Testis (tissue), 2 donors: ENCODE measurements at regions not wholly inside any gene's neighbourhood (a gene's known extent, or its start where the extent isn't known, plus 50 kb on each side); places are given as distances from the start of the nearest gene placed in this dataset.
"Not testable (repeated sequence)": the region's sequence is repeated elsewhere in the genome, so short reads cannot be mapped to it uniquely, and the experiment has no call there.

Experiments used
- DNase-seq: peaks from one replicate; pipeline ENCODE4 v3.0.0-alpha.2; 2019
- H3K27ac ChIP-seq, 2 donors: fragments of 200-600 bp; sonication (generic); one replicate each; pipeline ENCODE4 v1.5.1; 2019
- H3K27me3 ChIP-seq: fragments of 200-600 bp; sonication (generic); one replicate; pipeline ENCODE4 v1.5.1; 2019
- H3K36me3 ChIP-seq: fragments of 200-600 bp; sonication (generic); one replicate; pipeline ENCODE4 v1.5.1; 2017; ENCODE audit warnings: low read depth; ENCODE audit errors: missing control alignments
- H3K4me1 ChIP-seq: fragments of 200-600 bp; sonication (generic); one replicate; pipeline ENCODE4 v1.5.1; 2019
- H3K4me3 ChIP-seq, 2 donors: fragments of 200-600 bp; sonication (generic); one replicate each; pipeline ENCODE4 v1.5.1; 2017 to 2019
- H3K9me3 ChIP-seq: fragments of 200-600 bp; sonication (generic); one replicate; pipeline ENCODE4 v1.5.1; 2017
- POLR2A ChIP-seq: fragments of 450-650 bp; IDR thresholded peaks from one replicate; pipeline ENCODE4 v1.6.1; 2017; ENCODE audit warnings: antibody characterized with exemption, mild to moderate bottlenecking, moderate library complexity
- WGBS, 2 donors: methylation state at CpG; one replicate each; pipeline ENCODE4 v1.1.5; 2018; 5-methylcytosine and 5-hydroxymethylcytosine counted together
- intact Hi-C: fragments of 100-400 bp; cut with DNase I; formaldehyde crosslinking; loops from one replicate; pipeline ENCODE4 v1.15.1; 2023; ENCODE audit warnings: low total_unique reads
- TF ChIP-seq, protein P1 (sequence below), 3 experiments: fragments of 450-650 bp in 2 of 3; fragments of 200-600 bp in 1 of 3; sonication (generic) in 1 of 3; IDR thresholded peaks; one replicate each; pipeline ENCODE4 v1.5.1; 2016 to 2019; ENCODE audit warnings: antibody characterized with exemption in 3 of 3, mild to moderate bottlenecking in 2 of 3, moderate library complexity in 1 of 3

- H3K9me3 ChIP-seq: no peaks in the 10 kb centered on the region
- no peak overlapping the region for H3K27ac ChIP-seq
- intact Hi-C loops: no loop called here
- no peaks in the 10 kb centered on the region for H3K36me3 ChIP-seq
- H3K4me3 ChIP-seq: no peak overlapping the region
- no peaks in the 10 kb centered on the region for H3K27me3 ChIP-seq
- H3K4me1 ChIP-seq: no peaks in the 10 kb centered on the region
- WGBS, 2 donors: 57 to 59% methylated on average over 5 of the region's 5 CpGs
- TF ChIP-seq POLR2A: no peak
- TF ChIP-seq, protein P1, sequence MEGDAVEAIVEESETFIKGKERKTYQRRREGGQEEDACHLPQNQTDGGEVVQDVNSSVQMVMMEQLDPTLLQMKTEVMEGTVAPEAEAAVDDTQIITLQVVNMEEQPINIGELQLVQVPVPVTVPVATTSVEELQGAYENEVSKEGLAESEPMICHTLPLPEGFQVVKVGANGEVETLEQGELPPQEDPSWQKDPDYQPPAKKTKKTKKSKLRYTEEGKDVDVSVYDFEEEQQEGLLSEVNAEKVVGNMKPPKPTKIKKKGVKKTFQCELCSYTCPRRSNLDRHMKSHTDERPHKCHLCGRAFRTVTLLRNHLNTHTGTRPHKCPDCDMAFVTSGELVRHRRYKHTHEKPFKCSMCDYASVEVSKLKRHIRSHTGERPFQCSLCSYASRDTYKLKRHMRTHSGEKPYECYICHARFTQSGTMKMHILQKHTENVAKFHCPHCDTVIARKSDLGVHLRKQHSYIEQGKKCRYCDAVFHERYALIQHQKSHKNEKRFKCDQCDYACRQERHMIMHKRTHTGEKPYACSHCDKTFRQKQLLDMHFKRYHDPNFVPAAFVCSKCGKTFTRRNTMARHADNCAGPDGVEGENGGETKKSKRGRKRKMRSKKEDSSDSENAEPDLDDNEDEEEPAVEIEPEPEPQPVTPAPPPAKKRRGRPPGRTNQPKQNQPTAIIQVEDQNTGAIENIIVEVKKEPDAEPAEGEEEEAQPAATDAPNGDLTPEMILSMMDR (IDR thresholded peaks at IDR 0.05): no peak
- DNase-seq: no peak
These were observed 152.4 kb upstream of the NRBF2 start for GRCh38 chr10:62980687-62981086.

- TF ChIP-seq, protein P1 (IDR thresholded peaks at IDR 0.05): no peak
- no peak for TF ChIP-seq POLR2A
- H3K27me3 ChIP-seq: no peaks in the 10 kb centered on the region
- H3K36me3 ChIP-seq: no peaks in the 10 kb centered on the region
- no peak overlapping the region for H3K27ac ChIP-seq
- H3K4me3 ChIP-seq: no peak overlapping the region
- no peaks in the 10 kb centered on the region for H3K9me3 ChIP-seq
- no peak for DNase-seq
- no peaks in the 10 kb centered on the region for H3K4me1 ChIP-seq
- intact Hi-C loops: no loop called here
These were observed 153.2 kb upstream of the NRBF2 start for GRCh38 chr10:62979921-62980320.

DNA sequence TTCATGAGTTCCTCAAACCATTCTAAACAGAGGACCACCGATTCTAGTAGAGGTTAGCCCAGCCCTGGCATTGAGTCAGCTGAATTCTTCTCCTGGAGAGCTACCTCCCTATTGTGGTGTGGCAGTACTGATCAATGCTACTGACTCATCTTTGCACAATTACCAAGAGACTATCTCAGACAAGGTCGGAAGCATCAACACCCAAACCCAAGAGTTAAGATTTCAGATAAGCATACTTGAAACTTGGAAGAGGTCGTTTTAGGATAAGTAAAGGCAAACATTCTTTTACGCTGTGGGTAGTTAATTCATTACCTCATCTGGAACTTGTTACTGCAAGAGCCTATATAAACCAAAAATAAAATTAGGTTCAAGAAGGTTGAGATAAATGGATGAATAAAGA, 154.6 kb upstream of the NRBF2 start:
- H3K4me3 ChIP-seq: no peak overlapping the region
- DNase-seq: no peak
- 84 to 86% methylated on average over 4 of the region's 4 CpGs for WGBS, 2 donors
- no peaks in the 10 kb centered on the region for H3K36me3 ChIP-seq
- intact Hi-C loops: no loop called here
- no peaks in the 10 kb centered on the region for H3K27me3 ChIP-seq
- no peaks in the 10 kb centered on the region for H3K9me3 ChIP-seq
- TF ChIP-seq, protein P1 (IDR thresholded peaks at IDR 0.05): no peak
- no peak for TF ChIP-seq POLR2A
- no peaks in the 10 kb centered on the region for H3K4me1 ChIP-seq
- H3K27ac ChIP-seq: no peak overlapping the region

DNA sequence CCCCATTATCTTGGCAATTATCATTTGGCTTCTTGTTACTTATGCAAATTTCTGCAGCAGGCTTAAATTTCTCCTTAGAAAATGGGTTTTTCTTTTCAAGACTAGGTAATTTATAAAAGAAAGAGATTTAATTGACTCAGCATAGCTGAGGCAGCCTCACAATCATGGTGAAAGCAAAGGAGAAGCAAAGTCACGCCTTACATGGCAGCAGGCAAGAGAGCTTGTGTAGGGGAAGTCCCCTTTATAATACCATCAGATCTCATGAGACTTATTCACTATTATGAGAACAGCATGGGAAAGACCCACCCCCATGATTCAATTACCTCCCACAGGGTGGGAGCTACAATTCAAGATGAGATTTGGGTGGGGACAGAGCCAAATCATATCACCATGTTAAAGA, 158.3 kb upstream of the NRBF2 start:
- H3K27ac ChIP-seq, H3K9me3 ChIP-seq, H3K36me3 ChIP-seq, H3K4me3 ChIP-seq, DNase-seq, H3K4me1 ChIP-seq, H3K27me3 ChIP-seq, intact Hi-C loops: not testable (repeated sequence)
- WGBS, 2 donors: 90 to 94% methylated on average over 1 of the region's 1 CpG

- TF ChIP-seq, protein P1 (IDR thresholded peaks at IDR 0.05): no peak
- TF ChIP-seq POLR2A: no peak
These were observed 155.9 kb upstream of the EGR2 start for GRCh38 chr10:62972103-62972502.

More at GRCh38 chr10:62972103-62972502, 155.9 kb upstream of the EGR2 start:
- Histone ChIP-seq H3K4me1 (no peaks in the 10 kb centered on the region), H3K27ac (no peak overlapping the region), H3K36me3 (no peaks in the 10 kb centered on the region), H3K4me3 (no peak overlapping the region), H3K9me3 (no peaks in the 10 kb centered on the region), H3K27me3 (no peaks in the 10 kb centered on the region)
- intact Hi-C loops: no loop called here
- no peak for DNase-seq
